H9 (cell line): ENCODE measurements at regions not wholly inside any gene's neighbourhood (a gene's known extent, or its start where the extent isn't known, plus 50 kb on each side); places are given as distances from the start of the nearest gene placed in this dataset.

ENCODE experiments used
- DNase-seq: peaks from one replicate; pipeline ENCODE4 v3.0.0-alpha.2; 2017
- H2AFZ ChIP-seq: one replicate; pipeline ENCODE4 v1.6.1; 2013; ENCODE audit warnings: mild to moderate bottlenecking, low read length, control low read depth, moderate library complexity
- H2AK5ac ChIP-seq: 2 replicates; pipeline ENCODE4 v1.6.1; 2013; ENCODE audit warnings: low read length, control low read depth, mixed read lengths; ENCODE audit not compliant: insufficient read length
- H2BK120ac ChIP-seq: one replicate; pipeline ENCODE4 v1.6.1; 2013; ENCODE audit warnings: low read depth, mild to moderate bottlenecking, low read length, control low read depth, inconsistent platforms; ENCODE audit not compliant: poor library complexity, severe bottlenecking
- H2BK12ac ChIP-seq: 2 replicates; pipeline ENCODE4 v1.6.1; 2013; ENCODE audit warnings: low read length, control low read depth, mixed read lengths, low read depth; ENCODE audit not compliant: insufficient read length
- H2BK15ac ChIP-seq: 2 replicates; pipeline ENCODE4 v1.6.1; 2013; ENCODE audit warnings: low read depth, low read length, control low read depth
- H2BK20ac ChIP-seq: one replicate; pipeline ENCODE4 v1.6.1; 2013; ENCODE audit warnings: low read depth, mild to moderate bottlenecking, low read length, control low read depth, inconsistent platforms; ENCODE audit not compliant: poor library complexity, severe bottlenecking
- H2BK5ac ChIP-seq: 2 replicates; pipeline ENCODE4 v1.6.1; 2013; ENCODE audit warnings: low read length, control low read depth, mixed read lengths; ENCODE audit not compliant: insufficient read length
- H3K14ac ChIP-seq: 2 replicates; pipeline ENCODE4 v1.6.1; 2013; ENCODE audit warnings: low read length, control low read depth; ENCODE audit not compliant: insufficient read depth
- H3K18ac ChIP-seq: 2 replicates; pipeline ENCODE4 v1.6.1; 2013; ENCODE audit warnings: low read depth, mild to moderate bottlenecking, mixed read lengths, low read length, control low read depth; ENCODE audit not compliant: insufficient read length
- H3K23ac ChIP-seq: 2 replicates; pipeline ENCODE4 v1.6.1; 2013; ENCODE audit warnings: low read length, control low read depth, mixed read lengths, low read depth; ENCODE audit not compliant: insufficient read length
- H3K23me2 ChIP-seq: 2 replicates; pipeline ENCODE4 v1.6.1; 2013; ENCODE audit warnings: low read depth, mild to moderate bottlenecking, mixed read lengths, low read length, control low read depth; ENCODE audit not compliant: insufficient read length, poor library complexity, severe bottlenecking
- H3K27ac ChIP-seq: 2 replicates; pipeline ENCODE4 v1.5.1; 2013; ENCODE audit warnings: low read length, control low read depth, mixed read lengths, low read depth; ENCODE audit not compliant: insufficient read length
- H3K27me3 ChIP-seq: 2 replicates; pipeline ENCODE4 v1.6.1; 2013; ENCODE audit warnings: low read length, control low read depth, inconsistent platforms; ENCODE audit not compliant: insufficient read depth
- H3K4ac ChIP-seq: 2 replicates; pipeline ENCODE4 v1.6.1; 2013; ENCODE audit warnings: low read depth, mild to moderate bottlenecking, control low read depth, inconsistent platforms, low read length, moderate library complexity
- H3K4me1 ChIP-seq: 2 replicates; pipeline ENCODE4 v1.6.1; 2013; ENCODE audit warnings: low read length, control low read depth, inconsistent platforms; ENCODE audit not compliant: insufficient read depth
- H3K4me2 ChIP-seq: 2 replicates; pipeline ENCODE4 v1.6.1; 2013; ENCODE audit warnings: low read length, control low read depth, mixed read lengths; ENCODE audit not compliant: insufficient read length, insufficient read depth
- H3K56ac ChIP-seq: 2 replicates; pipeline ENCODE4 v1.6.1; 2013; ENCODE audit warnings: low read depth, mild to moderate bottlenecking, mixed read lengths, low read length, control low read depth; ENCODE audit not compliant: insufficient read length
- H3K79me1 ChIP-seq: 2 replicates; pipeline ENCODE4 v1.6.1; 2013; ENCODE audit warnings: low read depth, mild to moderate bottlenecking, moderate library complexity, low read length, control low read depth, inconsistent platforms; ENCODE audit not compliant: insufficient read depth, poor library complexity, severe bottlenecking
- H3K79me2 ChIP-seq: 2 replicates; pipeline ENCODE4 v1.6.1; 2013; ENCODE audit warnings: low read length, control low read depth, inconsistent platforms; ENCODE audit not compliant: insufficient read depth
- H3K9ac ChIP-seq: 2 replicates; pipeline ENCODE4 v1.6.1; 2013; ENCODE audit warnings: low read length, control low read depth, mixed read lengths; ENCODE audit not compliant: insufficient read length; ENCODE audit errors: extremely low read depth
- H3K9me3 ChIP-seq: one replicate; pipeline ENCODE4 v1.6.1; 2013; ENCODE audit warnings: low read depth, low read length, inconsistent platforms; ENCODE audit not compliant: control insufficient read depth
- H3T11ph ChIP-seq: one replicate; pipeline ENCODE4 v1.6.1; 2013; ENCODE audit warnings: mild to moderate bottlenecking, low read length, control low read depth, inconsistent platforms
- H4K20me1 ChIP-seq: one replicate; pipeline ENCODE4 v1.6.1; 2013; ENCODE audit not compliant: control insufficient read depth, insufficient read length, insufficient read depth
- H4K5ac ChIP-seq: 2 replicates; pipeline ENCODE4 v1.6.1; 2013; ENCODE audit warnings: low read depth, mild to moderate bottlenecking, mixed read lengths, low read length, control low read depth; ENCODE audit not compliant: insufficient read length
- H4K8ac ChIP-seq: replicated peaks from 2 replicates; pipeline ENCODE4 v1.6.1; 2013; ENCODE audit warnings: low read length, control low read depth, mixed read lengths, low read depth; ENCODE audit not compliant: insufficient read length
- H4K91ac ChIP-seq: 2 replicates; pipeline ENCODE4 v1.6.1; 2013; ENCODE audit warnings: low read depth, mild to moderate bottlenecking, moderate library complexity, mixed read lengths, low read length, control low read depth; ENCODE audit not compliant: insufficient read length
- H3K27ac Mint-ChIP-seq, 3 experiments: 2 replicates in 2 of 3; 3 replicates in 1 of 3; pipeline ENCODE4 v1.8.0; 2020 to 2021; ENCODE audit warnings: mixed read lengths in 3 of 3, mild to moderate bottlenecking in 1 of 3, moderate library complexity in 1 of 3
- H3K27me3 Mint-ChIP-seq: 2 replicates; pipeline ENCODE4 v1.8.0; 2021; ENCODE audit warnings: low read depth, mild to moderate bottlenecking, moderate library complexity, mixed read lengths
- H3K36me3 Mint-ChIP-seq, 3 experiments: 2 replicates in 2 of 3; 3 replicates in 1 of 3; pipeline ENCODE4 v1.8.0; 2020 to 2021; ENCODE audit warnings: low read depth in 3 of 3, mixed read lengths in 3 of 3; ENCODE audit not compliant: insufficient read depth in 1 of 3
- H3K4me1 Mint-ChIP-seq, 2 experiments: 2 replicates each; pipeline ENCODE4 v1.8.0; 2020; ENCODE audit warnings: mixed read lengths in 2 of 2
- H3K4me3 Mint-ChIP-seq, 2 experiments: 2 replicates in 1 of 2; 3 replicates in 1 of 2; pipeline ENCODE4 v1.8.0; 2020 to 2021; ENCODE audit warnings: mild to moderate bottlenecking in 2 of 2, mixed read lengths in 2 of 2, moderate library complexity in 1 of 2
- H3K9me3 Mint-ChIP-seq, 2 experiments: 2 replicates in 1 of 2; 3 replicates in 1 of 2; pipeline ENCODE4 v1.8.0; 2020; ENCODE audit warnings: mild to moderate bottlenecking in 2 of 2, mixed read lengths in 2 of 2, moderate library complexity in 1 of 2
- CTCF ChIP-seq: fragments of 200-600 bp; sonication (generic); conservative IDR thresholded peaks from 3 replicates; pipeline ENCODE4 v1.8.0; 2021; ENCODE audit warnings: antibody characterized with exemption, mild to moderate bottlenecking
- WGBS: extraction: QIAGEN DNeasy Blood & Tissue Kit; methylation state at CpG from one replicate; pipeline ENCODE4 v1.1.7; 2013; ENCODE audit warnings: missing lambda C conversion rate, low lambda C conversion rate, mixed read lengths; ENCODE audit not compliant: insufficient read length; ENCODE audit errors: extremely low coverage; 5-methylcytosine and 5-hydroxymethylcytosine counted together

GRCh38 chr17:77035526-77035925, 105.2 kb upstream of the SEC14L1 start:
- Histone ChIP-seq H2BK120ac (no peak overlapping the region), H3K18ac (no peak overlapping the region), H4K91ac (no peak overlapping the region), H2BK5ac (no peak overlapping the region), H4K20me1 (no peaks in the 10 kb centered on the region), H3K9me3 (no peaks in the 10 kb centered on the region), H3K27ac (no peak overlapping the region), H2BK15ac (no peak overlapping the region), H3K23me2 (no peaks in the 10 kb centered on the region), H4K8ac (no peak overlapping the region), H2AFZ (no peak overlapping the region), H3T11ph (no peak overlapping the region), H2BK12ac (no peak overlapping the region), H3K9ac (no peak overlapping the region), H3K4me2 (no peak overlapping the region), H3K79me1 (no peaks in the 10 kb centered on the region), H3K23ac (no peak overlapping the region), H3K27me3 (no peaks in the 10 kb centered on the region), H3K14ac (no peak overlapping the region), H3K79me2 (no peaks in the 10 kb centered on the region), H3K56ac (no peak overlapping the region), H2BK20ac (no peak overlapping the region), H3K4ac (no peak overlapping the region), H2AK5ac (no peak overlapping the region), H4K5ac (no peak overlapping the region), H3K4me1 (no peaks in the 10 kb centered on the region)
- WGBS, result no CpG with 5 or more reads among the region's 6 CpGs
- H3K9me3 Mint-ChIP-seq, result peaks cover 10 to 15% of the 10 kb centered on the region in 2 experiments
- H3K36me3 Mint-ChIP-seq, result peaks cover 0 to 13% (median 0%) of the 10 kb centered on the region in 3 experiments; a peak in 4 of 7 replicates
- H3K27ac Mint-ChIP-seq, result no peak overlapping the region
- no peak overlapping the region for H3K4me3 Mint-ChIP-seq
- DNase-seq, result no peak
- TF ChIP-seq CTCF, result no peak
- H3K27me3 Mint-ChIP-seq, result peaks cover 2% of the 10 kb centered on the region
- H3K4me1 Mint-ChIP-seq, result peaks cover 0 to 10% of the 10 kb centered on the region in 2 experiments; a peak in 1 of 4 replicates
